ENCODE measurements at regions not wholly inside any gene's neighbourhood (a gene's known extent, or its start where the extent isn't known, plus 50 kb on each side); places are given as distances from the start of the nearest gene placed in this dataset.

DNA sequence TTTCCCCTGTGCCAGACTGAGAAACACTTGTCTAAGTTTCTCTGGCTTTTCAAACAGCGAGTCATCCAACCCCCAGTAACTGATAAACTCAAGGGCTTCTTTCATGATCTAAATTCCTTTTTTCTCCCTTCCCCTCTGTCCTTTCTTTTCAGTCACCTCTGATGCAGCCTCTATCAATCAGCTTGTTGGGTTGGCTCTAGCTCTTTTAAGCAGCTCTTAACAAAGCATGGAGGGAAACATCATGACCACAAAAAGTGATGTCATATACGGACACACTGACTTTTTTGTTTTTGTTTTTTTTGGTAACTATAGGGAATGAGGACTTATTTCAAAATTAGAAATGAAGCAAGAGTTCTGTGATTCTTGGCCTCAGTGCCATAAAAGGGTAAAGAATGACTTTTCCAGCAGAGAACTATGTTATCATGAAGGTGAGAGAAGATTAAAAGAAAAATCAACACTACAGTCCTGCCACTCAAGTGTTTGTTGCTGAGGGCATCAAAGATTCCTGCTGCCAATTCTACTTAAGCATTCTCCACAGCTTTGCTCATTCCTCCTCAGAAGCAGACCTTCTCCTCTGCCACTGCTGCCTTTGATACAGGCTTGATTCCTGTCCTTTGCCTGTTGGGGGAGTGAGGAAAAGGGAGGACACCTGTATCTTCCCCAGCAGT is 457.0 kb upstream of the ONECUT1 start:
- intact Hi-C loops (cut with DNase I), result loop anchor here in 1 of 2 donors (2.0 to 10.0 kb wide), 2 partner anchors 20 to 768 kb away; no protein-coding TSS in a partner anchor
- no peaks in the 10 kb centered on the region for H3K4me1 ChIP-seq
- no peak for DNase-seq
- H3K36me3 ChIP-seq (ENCODE audit: insufficient read depth in 1 of 2, low read depth in 1 of 2), result no peaks in the 10 kb centered on the region
- H3K4me3 ChIP-seq, result no peak overlapping the region
- WGBS, 3 donors, result 75 to 77% (median 76%) methylated on average over 2 of the region's 2 CpGs
- ATAC-seq, result no peak
- H3K27me3 ChIP-seq (ENCODE audit: insufficient read depth in 3 of 3, low read length in 2 of 3), result no peaks in the 10 kb centered on the region
- H3K27ac ChIP-seq, result no peak overlapping the region
- no peaks in the 10 kb centered on the region for H3K9me3 ChIP-seq
- TF ChIP-seq, protein P1, sequence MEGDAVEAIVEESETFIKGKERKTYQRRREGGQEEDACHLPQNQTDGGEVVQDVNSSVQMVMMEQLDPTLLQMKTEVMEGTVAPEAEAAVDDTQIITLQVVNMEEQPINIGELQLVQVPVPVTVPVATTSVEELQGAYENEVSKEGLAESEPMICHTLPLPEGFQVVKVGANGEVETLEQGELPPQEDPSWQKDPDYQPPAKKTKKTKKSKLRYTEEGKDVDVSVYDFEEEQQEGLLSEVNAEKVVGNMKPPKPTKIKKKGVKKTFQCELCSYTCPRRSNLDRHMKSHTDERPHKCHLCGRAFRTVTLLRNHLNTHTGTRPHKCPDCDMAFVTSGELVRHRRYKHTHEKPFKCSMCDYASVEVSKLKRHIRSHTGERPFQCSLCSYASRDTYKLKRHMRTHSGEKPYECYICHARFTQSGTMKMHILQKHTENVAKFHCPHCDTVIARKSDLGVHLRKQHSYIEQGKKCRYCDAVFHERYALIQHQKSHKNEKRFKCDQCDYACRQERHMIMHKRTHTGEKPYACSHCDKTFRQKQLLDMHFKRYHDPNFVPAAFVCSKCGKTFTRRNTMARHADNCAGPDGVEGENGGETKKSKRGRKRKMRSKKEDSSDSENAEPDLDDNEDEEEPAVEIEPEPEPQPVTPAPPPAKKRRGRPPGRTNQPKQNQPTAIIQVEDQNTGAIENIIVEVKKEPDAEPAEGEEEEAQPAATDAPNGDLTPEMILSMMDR (IDR thresholded peaks at IDR 0.05), result no peak

DNA sequence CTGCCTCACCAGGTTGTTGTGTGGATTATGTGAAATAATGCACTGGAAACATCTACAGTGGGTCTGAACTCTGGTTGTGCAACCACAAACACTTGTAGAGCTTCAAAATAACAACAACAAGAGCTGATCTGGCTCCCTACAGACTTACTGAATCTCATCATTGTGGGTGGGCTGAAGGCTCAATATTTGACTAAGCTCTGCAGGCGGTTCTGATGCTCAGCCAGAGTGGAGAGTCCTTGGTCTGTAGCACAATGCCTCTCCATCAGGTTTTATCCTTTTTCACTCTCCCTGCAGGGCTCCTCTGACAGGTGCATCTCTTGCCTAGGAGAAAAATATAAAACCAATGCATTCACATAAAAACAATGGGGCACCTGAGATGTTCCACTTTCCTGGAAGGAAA is 456.3 kb upstream of the ONECUT1 start:
- H3K4me3 ChIP-seq, result no peak overlapping the region
- ATAC-seq (no peak), DNase-seq (no peak)
- WGBS, 3 donors, result 80 to 90% (median 86%) methylated on average over 1 of the region's 1 CpG
- no peaks in the 10 kb centered on the region for H3K9me3 ChIP-seq
- no peaks in the 10 kb centered on the region for H3K27me3 ChIP-seq (ENCODE audit: insufficient read depth in 3 of 3, low read length in 2 of 3)
- intact Hi-C loops (cut with DNase I), result loop anchor here in 1 of 2 donors (2.0 to 10.0 kb wide), 2 partner anchors 20 to 768 kb away; no protein-coding TSS in a partner anchor
- TF ChIP-seq, protein P1 (IDR thresholded peaks at IDR 0.05), result no peak
- no peaks in the 10 kb centered on the region for H3K36me3 ChIP-seq (ENCODE audit: insufficient read depth in 1 of 2, low read depth in 1 of 2)
- H3K27ac ChIP-seq, result no peak overlapping the region
- H3K4me1 ChIP-seq, result no peaks in the 10 kb centered on the region

DNA sequence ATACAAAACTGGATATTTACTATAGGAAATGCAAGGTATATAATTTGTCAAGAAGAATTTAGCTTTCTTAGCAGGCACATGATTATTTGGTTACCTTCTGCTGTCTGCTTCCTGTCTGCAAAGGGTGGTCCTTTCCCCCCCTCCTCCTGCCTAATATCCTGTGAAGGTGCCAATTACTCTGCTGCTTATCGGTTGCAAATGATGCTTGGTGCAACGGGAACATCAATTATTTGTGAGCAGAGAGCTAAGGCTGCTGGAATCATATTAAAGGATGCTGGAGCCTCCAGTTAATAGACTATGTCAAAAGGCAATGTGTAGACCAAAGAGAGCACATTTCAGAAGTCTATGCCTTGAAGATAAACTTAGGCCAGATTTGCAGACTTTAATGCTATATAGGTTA is 443.7 kb upstream of the ONECUT1 start:
- H3K4me1 ChIP-seq, result no peaks in the 10 kb centered on the region
- TF ChIP-seq, protein P1 (IDR thresholded peaks at IDR 0.05), result no peak
- no peaks in the 10 kb centered on the region for H3K9me3 ChIP-seq
- WGBS, 3 donors, result 14 to 22% (median 21%) methylated on average over 2 of the region's 2 CpGs
- H3K27ac ChIP-seq, result no peak overlapping the region
- ATAC-seq (no peak), DNase-seq (no peak)
- intact Hi-C loops (cut with DNase I), result no loop called here
- H3K36me3 ChIP-seq (ENCODE audit: insufficient read depth in 1 of 2, low read depth in 1 of 2), result no peaks in the 10 kb centered on the region
- no peak overlapping the region for H3K4me3 ChIP-seq
- H3K27me3 ChIP-seq (ENCODE audit: insufficient read depth in 3 of 3, low read length in 2 of 3), result no peaks in the 10 kb centered on the region

DNA sequence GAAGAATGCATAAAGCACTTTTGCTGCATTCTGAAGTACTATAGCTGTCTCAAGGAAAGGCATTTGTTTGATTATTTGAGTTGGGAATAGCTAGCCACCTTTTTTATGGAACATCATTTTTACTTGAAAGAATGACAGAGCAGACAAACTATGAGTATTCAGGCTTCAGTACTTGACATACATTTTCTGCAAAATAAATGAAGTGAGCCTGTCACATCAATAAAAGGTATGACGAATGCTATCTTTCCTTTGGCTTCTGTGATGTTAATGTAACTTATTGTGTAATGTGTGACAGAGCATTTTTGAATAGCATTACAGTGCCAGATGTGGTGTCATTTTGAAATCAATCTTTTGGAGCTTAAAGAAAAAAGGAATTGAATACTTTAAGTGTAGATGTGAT is 440.3 kb upstream of the ONECUT1 start:
- Histone ChIP-seq H3K4me3 (no peak overlapping the region), H3K4me1 (no peaks in the 10 kb centered on the region), H3K36me3 (ENCODE audit: insufficient read depth in 1 of 2, low read depth in 1 of 2) (no peaks in the 10 kb centered on the region), H3K27me3 (ENCODE audit: insufficient read depth in 3 of 3, low read length in 2 of 3) (no peaks in the 10 kb centered on the region), H3K9me3 (no peaks in the 10 kb centered on the region), H3K27ac (no peak overlapping the region)
- ATAC-seq (no peak), DNase-seq (no peak)
- WGBS, 3 donors, result 67 to 77% (median 74%) methylated on average over 1 of the region's 1 CpG
- intact Hi-C loops (cut with DNase I), result no loop called here
- TF ChIP-seq, protein P1 (IDR thresholded peaks at IDR 0.05), result no peak

DNA sequence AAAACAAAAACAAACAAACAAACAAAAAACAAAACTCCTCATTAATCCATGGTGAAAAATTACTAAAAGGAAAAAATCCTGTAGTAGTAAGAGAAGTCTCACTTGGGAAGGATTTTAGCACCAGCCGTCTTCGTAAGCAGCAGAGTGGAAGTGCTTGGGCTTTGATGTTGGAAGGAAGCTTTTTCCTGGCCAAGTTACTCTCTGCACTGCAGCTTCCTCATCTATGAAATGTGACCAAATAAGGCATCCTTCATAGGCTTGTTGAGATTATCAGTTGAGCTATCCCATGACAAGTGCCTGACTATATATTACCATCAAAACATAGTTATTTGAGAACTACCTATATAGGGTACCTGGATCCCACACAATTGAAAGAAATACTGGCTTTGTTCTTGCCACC is 436.4 kb upstream of the ONECUT1 start:
- intact Hi-C loops (cut with DNase I), result loop anchor here in 1 of 2 donors (2.0 kb wide), 1 partner anchor 20 kb away; no protein-coding TSS in a partner anchor
- no peak overlapping the region for H3K27ac ChIP-seq
- H3K27me3 ChIP-seq (ENCODE audit: insufficient read depth in 3 of 3, low read length in 2 of 3), result no peaks in the 10 kb centered on the region
- 68 to 79% (median 69%) methylated on average over 2 of the region's 2 CpGs for WGBS, 3 donors
- no peak for DNase-seq
- H3K4me1 ChIP-seq, result no peaks in the 10 kb centered on the region
- H3K9me3 ChIP-seq, result no peaks in the 10 kb centered on the region
- H3K4me3 ChIP-seq, result no peak overlapping the region
- H3K36me3 ChIP-seq (ENCODE audit: insufficient read depth in 1 of 2, low read depth in 1 of 2), result no peaks in the 10 kb centered on the region
- no peak for ATAC-seq
- TF ChIP-seq, protein P1 (IDR thresholded peaks at IDR 0.05), result no peak

Measured in psoas muscle (tissue), 7 donors.